Liver (tissue), 8 donors: ENCODE measurements at regions not wholly inside any gene's neighbourhood (a gene's known extent, or its start where the extent isn't known, plus 50 kb on each side); places are given as distances from the start of the nearest gene placed in this dataset.

ENCODE experiments used
- DNase-seq: peaks from one replicate; pipeline ENCODE4 v3.0.0-alpha.2; 2017; ENCODE audit warnings: low spot score
- H3K27ac ChIP-seq, 2 donors: one replicate each; pipeline ENCODE4 v1.7.0; 2013; ENCODE audit warnings: inconsistent platforms in 2 of 2, low read length in 2 of 2, control low read depth in 1 of 2, low read depth in 1 of 2, mild to moderate bottlenecking in 1 of 2
- H3K27me3 ChIP-seq, 4 donors: one replicate each; pipeline versions ENCODE4 v1.6.1 to v1.7.0; 2013; ENCODE audit warnings: low read length in 3 of 4, inconsistent platforms in 1 of 4, mild to moderate bottlenecking in 1 of 4, moderate library complexity in 1 of 4; ENCODE audit not compliant: control insufficient read depth in 4 of 4, insufficient read depth in 4 of 4
- H3K36me3 ChIP-seq, 4 donors: one replicate each; pipeline versions ENCODE4 v1.6.1 to v1.7.0; 2013; ENCODE audit warnings: low read length in 3 of 4, mild to moderate bottlenecking in 3 of 4, low read depth in 1 of 4, moderate library complexity in 1 of 4; ENCODE audit not compliant: control insufficient read depth in 4 of 4, insufficient read depth in 3 of 4
- H3K4me1 ChIP-seq, 4 donors: one replicate each; pipeline versions ENCODE4 v1.6.1 to v1.7.0; 2013; ENCODE audit warnings: low read length in 3 of 4, mild to moderate bottlenecking in 3 of 4, moderate library complexity in 1 of 4; ENCODE audit not compliant: control insufficient read depth in 4 of 4, insufficient read depth in 4 of 4
- H3K4me3 ChIP-seq, 3 donors: one replicate each; pipeline versions ENCODE4 v1.6.1 to v1.7.0; 2013; ENCODE audit warnings: low read length in 3 of 3, control low read depth in 1 of 3, low read depth in 1 of 3, mild to moderate bottlenecking in 1 of 3
- H3K9ac ChIP-seq, 2 donors: one replicate each; pipeline ENCODE4 v1.7.0; 2013; ENCODE audit warnings: low read length in 2 of 2, mild to moderate bottlenecking in 2 of 2, moderate library complexity in 2 of 2, control low read depth in 1 of 2, low read depth in 1 of 2
- H3K9me3 ChIP-seq, 4 donors: one replicate each; pipeline versions ENCODE4 v1.6.1 to v1.7.0; 2013; ENCODE audit warnings: low read length in 3 of 4; ENCODE audit not compliant: control insufficient read depth in 4 of 4
- ATF3 ChIP-seq: IDR thresholded peaks from 2 replicates; pipeline ENCODE4 v1.6.1; 2016; ENCODE audit warnings: antibody characterized with exemption
- CTCF ChIP-seq: fragments of 150-350 bp; IDR thresholded peaks from 2 replicates; pipeline ENCODE4 v1.5.1; 2017; ENCODE audit warnings: improper control_type of control experiment, low read depth, low read length; ENCODE audit not compliant: missing input control
- EGR1 ChIP-seq, 2 donors: IDR thresholded peaks; 2 replicates each; pipeline ENCODE4 v1.6.1; 2016 to 2018; ENCODE audit warnings: antibody characterized with exemption in 2 of 2, low read depth in 2 of 2
- FOXA1 ChIP-seq: IDR thresholded peaks from 2 replicates; pipeline ENCODE4 v1.6.1; 2016; ENCODE audit warnings: antibody characterized with exemption
- FOXA2 ChIP-seq: IDR thresholded peaks from 2 replicates; pipeline ENCODE4 v1.6.1; 2016; ENCODE audit warnings: antibody characterized with exemption
- GABPA ChIP-seq, 2 donors: IDR thresholded peaks in 1 of 2; conservative IDR thresholded peaks in 1 of 2; 2 replicates each; pipeline ENCODE4 v1.6.1; 2016; ENCODE audit warnings: antibody characterized with exemption in 2 of 2, mild to moderate bottlenecking in 1 of 2, moderate library complexity in 1 of 2
- HNF4A ChIP-seq, 2 donors: conservative IDR thresholded peaks; 2 replicates each; pipeline ENCODE4 v1.6.1; 2016; ENCODE audit warnings: antibody characterized with exemption in 2 of 2, mild to moderate bottlenecking in 2 of 2
- HNF4G ChIP-seq: IDR thresholded peaks from 2 replicates; pipeline ENCODE4 v1.6.1; 2016; ENCODE audit warnings: antibody characterized with exemption
- JUND ChIP-seq, 2 donors: IDR thresholded peaks; 2 replicates each; pipeline ENCODE4 v1.6.1; 2016; ENCODE audit warnings: antibody characterized with exemption in 2 of 2
- MAX ChIP-seq: IDR thresholded peaks from 2 replicates; pipeline ENCODE4 v1.6.1; 2016; ENCODE audit warnings: antibody characterized with exemption
- NR2F2 ChIP-seq: IDR thresholded peaks from 2 replicates; pipeline ENCODE4 v1.6.1; 2016; ENCODE audit warnings: antibody characterized with exemption
- RAD21 ChIP-seq, 2 donors: IDR thresholded peaks; 2 replicates each; pipeline ENCODE4 v1.6.1; 2016; ENCODE audit warnings: antibody characterized with exemption in 2 of 2, mild to moderate bottlenecking in 2 of 2
- REST ChIP-seq: IDR thresholded peaks from 2 replicates; pipeline ENCODE4 v1.6.1; 2016; ENCODE audit warnings: antibody characterized with exemption, mild to moderate bottlenecking
- RXRA ChIP-seq, 2 donors: IDR thresholded peaks; 2 replicates each; pipeline ENCODE4 v1.6.1; 2017 to 2018; ENCODE audit warnings: antibody characterized with exemption in 2 of 2, mild to moderate bottlenecking in 1 of 2
- SP1 ChIP-seq: IDR thresholded peaks from 2 replicates; pipeline ENCODE4 v1.6.1; 2018; ENCODE audit warnings: antibody characterized with exemption, mild to moderate bottlenecking
- TAF1 ChIP-seq: conservative IDR thresholded peaks from 2 replicates; pipeline ENCODE4 v1.6.1; 2016; ENCODE audit warnings: antibody characterized with exemption, mild to moderate bottlenecking
- YY1 ChIP-seq: IDR thresholded peaks from 2 replicates; pipeline ENCODE4 v1.6.1; 2016; ENCODE audit warnings: antibody characterized with exemption, mild to moderate bottlenecking
- ZBTB33 ChIP-seq: IDR thresholded peaks from 2 replicates; pipeline ENCODE4 v1.6.1; 2016; ENCODE audit warnings: antibody characterized with exemption
- WGBS: extraction: QIAGEN DNeasy Blood & Tissue Kit; methylation state at CpG from one replicate; pipeline ENCODE4 v1.1.7; 2013; 5-methylcytosine and 5-hydroxymethylcytosine counted together
- donor health status: healthy.
- donor health status: healthy.
- donor health status: healthy.
- donor health status: healthy.
- donor health status: healthy.

- Histone ChIP-seq H3K4me3 (no peak overlapping the region), H3K36me3 (no peaks in the 10 kb centered on the region), H3K9me3 (no peaks in the 10 kb centered on the region), H3K9ac (no peak overlapping the region), H3K4me1 (peaks cover 0 to 10% (median 0%) of the 10 kb centered on the region in 4 donors), H3K27me3 (no peaks in the 10 kb centered on the region), H3K27ac (no peak overlapping the region)
- DNase-seq, result no peak
- 98% methylated on average over 1 of the region's 1 CpG for WGBS
- TF ChIP-seq NR2F2, result no peak
- no peak for TF ChIP-seq HNF4A (conservative IDR thresholded peaks at IDR 0.05)
- no peak for TF ChIP-seq ATF3
- no peak for TF ChIP-seq RAD21 (IDR thresholded peaks at IDR 0.05)
- TF ChIP-seq ZBTB33, result no peak
- TF ChIP-seq FOXA1, result no peak
- TF ChIP-seq RXRA (IDR thresholded peaks at IDR 0.05), result no peak
- TF ChIP-seq JUND (IDR thresholded peaks at IDR 0.05), result no peak
- TF ChIP-seq SP1, result no peak
- no peak for TF ChIP-seq REST
- TF ChIP-seq CTCF, result no peak
- TF ChIP-seq FOXA2, result no peak
- TF ChIP-seq EGR1 (IDR thresholded peaks at IDR 0.05; ENCODE audit: low read depth in 2 of 2), result no peak
- no peak for TF ChIP-seq MAX
- TF ChIP-seq TAF1, result no peak
- no peak for TF ChIP-seq GABPA (IDR thresholded peaks at IDR 0.05 in 1 of 2, conservative IDR thresholded peaks at IDR 0.05 in 1 of 2)
- TF ChIP-seq HNF4G, result no peak
- TF ChIP-seq YY1, result no peak
Observed at GRCh38 chr6:143585241-143585640, 73.7 kb upstream of the FUCA2 start.
